Loucy (cell line): ENCODE measurements at regions not wholly inside any gene's neighbourhood (a gene's known extent, or its start where the extent isn't known, plus 50 kb on each side); places are given as distances from the start of the nearest gene placed in this dataset.
A peak's percentile ranks its signal among the peaks of the same experiment; 100 is the strongest.
"Not testable (repeated sequence)": the region's sequence is repeated elsewhere in the genome, so short reads cannot be mapped to it uniquely, and the experiment has no call there.

Experiments
- H2AFZ ChIP-seq: fragments of 200-600 bp; sonication (generic); 2 replicates; pipeline ENCODE4 v1.6.0; 2016; ENCODE audit warnings: antibody characterized with exemption, mild to moderate bottlenecking, low read length, moderate library complexity
- H3F3A ChIP-seq: fragments of 200-600 bp; 2 replicates; pipeline ENCODE4 v1.6.0; 2016; ENCODE audit warnings: antibody characterized with exemption, low read depth, mild to moderate bottlenecking
- H3K27me3 ChIP-seq: fragments of 200-600 bp; sonication (generic); 2 replicates; pipeline ENCODE4 v1.6.1; 2014; ENCODE audit warnings: low read length, mild to moderate bottlenecking; ENCODE audit not compliant: insufficient read depth, poor library complexity, severe bottlenecking
- H3K36me3 ChIP-seq: fragments of 200-600 bp; sonication (generic); 2 replicates; pipeline ENCODE4 v1.6.1; 2016; ENCODE audit warnings: low read length; ENCODE audit not compliant: insufficient read depth
- H3K4me1 ChIP-seq: fragments of 200-600 bp; sonication (generic); 2 replicates; pipeline ENCODE4 v1.5.1; 2014; ENCODE audit warnings: low read length, mild to moderate bottlenecking; ENCODE audit not compliant: insufficient read depth, poor library complexity, severe bottlenecking
- H3K4me2 ChIP-seq: fragments of 200-600 bp; sonication (generic); 2 replicates; pipeline ENCODE4 v1.6.0; 2014; ENCODE audit warnings: antibody characterized with exemption, low read length, low read depth, mild to moderate bottlenecking; ENCODE audit not compliant: poor library complexity, severe bottlenecking
- H3K4me3 ChIP-seq: fragments of 200-600 bp; sonication (generic); 2 replicates; pipeline ENCODE4 v1.5.1; 2014; ENCODE audit warnings: low read length, mild to moderate bottlenecking, mixed read lengths; ENCODE audit not compliant: poor library complexity, severe bottlenecking
- H3K79me2 ChIP-seq: fragments of 200-600 bp; sonication (generic); 2 replicates; pipeline ENCODE4 v1.6.1; 2014; ENCODE audit warnings: low read length; ENCODE audit not compliant: insufficient read depth
- H3K9ac ChIP-seq: fragments of 200-600 bp; sonication (generic); 2 replicates; pipeline ENCODE4 v1.6.0; 2014; ENCODE audit warnings: mild to moderate bottlenecking, low read depth, low read length, moderate library complexity; ENCODE audit not compliant: poor library complexity, severe bottlenecking
- H3K9me2 ChIP-seq: fragments of 200-600 bp; sonication (generic); replicated peaks from 2 replicates; pipeline ENCODE4 v1.6.1; 2016; ENCODE audit warnings: low read depth, low read length, mixed read lengths
- H3K9me3 ChIP-seq: fragments of 200-600 bp; sonication (generic); 2 replicates; pipeline ENCODE4 v1.6.1; 2014; ENCODE audit warnings: mild to moderate bottlenecking, antibody characterized with exemption, low read length, low read depth; ENCODE audit not compliant: insufficient read depth
- H4K20me1 ChIP-seq: fragments of 200-600 bp; sonication (generic); 2 replicates; pipeline ENCODE4 v1.6.0; 2014; ENCODE audit warnings: antibody characterized with exemption, low read length, mild to moderate bottlenecking; ENCODE audit not compliant: insufficient read depth, poor library complexity, severe bottlenecking
- CTCF ChIP-seq: fragments of 200-600 bp; sonication (generic); conservative IDR thresholded peaks from 2 replicates; pipeline ENCODE4 v1.5.1; 2014; ENCODE audit warnings: mild to moderate bottlenecking, antibody characterized with exemption, low read length
- EZH2phosphoT487 ChIP-seq: fragments of 200-600 bp; IDR thresholded peaks from 2 replicates; pipeline ENCODE4 v1.6.1; 2018; ENCODE audit warnings: antibody characterized with exemption, mild to moderate bottlenecking, moderate library complexity, borderline replicate concordance

GRCh38 chr3:28151207-28151550, 90.2 kb upstream of the CMC1 start:
- Histone ChIP-seq H3K4me2 (no peak overlapping the region), H3K36me3 (no peaks in the 10 kb centered on the region), H2AFZ (peak overlapping the region; percentile 41; the same call in 1 of the 2 replicates), H3K27me3 (no peaks in the 10 kb centered on the region), H3K4me3 (no peak overlapping the region), H3K9me3 (no peaks in the 10 kb centered on the region), H3K4me1 (no peaks in the 10 kb centered on the region), H3K9ac (no peak overlapping the region), H3K79me2 (no peaks in the 10 kb centered on the region), H3F3A (no peaks in the 10 kb centered on the region), H4K20me1 (no peaks in the 10 kb centered on the region), H3K9me2 (no peaks in the 10 kb centered on the region)
- no peak for TF ChIP-seq CTCF
- TF ChIP-seq EZH2phosphoT487 = no peak

DNA sequence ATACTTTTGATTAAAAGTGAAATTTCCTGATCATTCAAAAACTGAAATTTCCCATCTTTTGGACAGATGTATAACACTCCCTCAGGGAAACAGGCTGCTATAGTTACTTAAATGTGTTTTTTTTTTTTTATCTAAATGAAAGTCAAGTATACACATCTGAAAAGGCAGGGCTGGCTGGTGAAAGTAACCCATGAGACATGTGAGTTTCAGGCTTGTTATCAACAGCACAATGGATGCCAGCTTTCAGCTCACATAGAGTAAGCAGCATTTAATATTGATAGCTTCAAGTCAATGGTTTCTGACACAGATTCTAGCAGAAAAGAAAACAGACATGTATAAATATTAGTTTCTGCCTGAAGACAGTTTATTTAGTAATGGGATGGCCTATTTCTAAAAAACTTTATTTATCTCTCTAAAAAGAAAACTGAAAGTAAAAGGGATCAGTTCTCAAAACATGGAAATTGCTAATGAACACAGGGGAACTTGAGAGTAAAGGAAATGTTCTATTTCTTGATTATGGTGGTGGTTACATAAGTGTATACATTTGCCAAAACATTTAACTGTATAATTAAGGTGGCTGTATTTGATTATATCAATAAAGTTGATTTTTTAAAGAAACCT, 89.7 kb upstream of the CMC1 start:
- Histone ChIP-seq H3K4me2 (peak overlapping the region; percentile 66), H3F3A (no peaks in the 10 kb centered on the region), H3K4me1 (no peaks in the 10 kb centered on the region), H4K20me1 (no peaks in the 10 kb centered on the region), H3K79me2 (no peaks in the 10 kb centered on the region), H3K9me3 (no peaks in the 10 kb centered on the region), H3K27me3 (no peaks in the 10 kb centered on the region), H2AFZ (peak overlapping the region; percentile 94), H3K9ac (peak overlapping the region; percentile 13), H3K9me2 (no peaks in the 10 kb centered on the region), H3K4me3 (peak overlapping the region; percentile 63), H3K36me3 (no peaks in the 10 kb centered on the region)
- no peak for TF ChIP-seq EZH2phosphoT487
- no peak for TF ChIP-seq CTCF

GRCh38 chr3:28155631-28156030, 85.8 kb upstream of the CMC1 start:
- no peaks in the 10 kb centered on the region for H3F3A ChIP-seq

DNA sequence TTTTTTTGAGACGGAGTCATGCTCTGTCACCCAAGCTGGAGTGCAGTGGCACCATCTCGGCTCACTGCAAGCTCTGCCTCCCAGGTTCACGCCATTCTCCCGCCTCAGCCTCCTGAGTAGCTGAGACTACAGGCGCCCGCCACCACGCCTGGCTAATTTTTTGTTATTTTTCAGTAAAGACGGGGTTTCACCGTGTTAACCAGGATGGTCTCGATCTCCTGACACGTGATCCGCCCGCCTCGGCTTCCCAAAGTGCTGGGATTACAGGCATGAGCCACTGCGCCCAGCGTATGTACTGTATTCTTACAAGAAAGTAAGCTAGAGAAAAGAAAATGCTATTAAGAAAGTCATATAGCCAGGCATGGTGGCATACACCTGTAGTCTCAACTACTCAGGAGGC, 84.8 kb upstream of the CMC1 start:
- not testable (repeated sequence) for H2AFZ ChIP-seq, H3K27me3 ChIP-seq, H3F3A ChIP-seq, H3K4me2 ChIP-seq, H3K9me2 ChIP-seq, H3K4me3 ChIP-seq, H3K4me1 ChIP-seq, H3K9ac ChIP-seq, H4K20me1 ChIP-seq, H3K79me2 ChIP-seq, H3K9me3 ChIP-seq, H3K36me3 ChIP-seq

More at GRCh38 chr3:28155631-28156030, 85.8 kb upstream of the CMC1 start:
- no peaks in the 10 kb centered on the region for H3K27me3 ChIP-seq
- H3K4me2 ChIP-seq = no peak overlapping the region
- H4K20me1 ChIP-seq = no peaks in the 10 kb centered on the region
- no peaks in the 10 kb centered on the region for H3K9me2 ChIP-seq
- H3K9me3 ChIP-seq = peaks cover 5% of the 10 kb centered on the region; the same call in 1 of the 2 replicates
- no peaks in the 10 kb centered on the region for H3K79me2 ChIP-seq
- TF ChIP-seq CTCF (no peak), EZH2phosphoT487 (no peak)
- no peak overlapping the region for H3K9ac ChIP-seq
- no peak overlapping the region for H3K4me3 ChIP-seq
- H3K4me1 ChIP-seq = no peaks in the 10 kb centered on the region
- H2AFZ ChIP-seq = no peak overlapping the region
- no peaks in the 10 kb centered on the region for H3K36me3 ChIP-seq
